Endodermal cell (in vitro differentiated cells): ENCODE measurements at regions not wholly inside any gene's neighbourhood (a gene's known extent, or its start where the extent isn't known, plus 50 kb on each side); places are given as distances from the start of the nearest gene placed in this dataset.
A peak's percentile ranks its signal among the peaks of the same experiment; 100 is the strongest.

Source experiments
- DNase-seq: peaks from one replicate; pipeline ENCODE4 v3.0.0-alpha.2; 2017
- H3K27ac ChIP-seq: 2 replicates; pipeline ENCODE4 v1.5.1; 2013; ENCODE audit warnings: mild to moderate bottlenecking, low read depth, low read length, moderate library complexity
- H3K27me3 ChIP-seq: 2 replicates; pipeline ENCODE4 v1.6.1; 2013; ENCODE audit warnings: mild to moderate bottlenecking, low read length, moderate library complexity; ENCODE audit not compliant: insufficient read depth, control insufficient read depth, poor library complexity, severe bottlenecking
- H3K36me3 ChIP-seq: 2 replicates; pipeline ENCODE4 v1.7.0; 2013; ENCODE audit warnings: mild to moderate bottlenecking, low read length, moderate library complexity; ENCODE audit not compliant: control insufficient read depth, insufficient read depth
- H3K4me1 ChIP-seq: one replicate; pipeline ENCODE4 v1.7.0; 2013; ENCODE audit warnings: low read length; ENCODE audit not compliant: control insufficient read depth, insufficient read depth
- H3K4me3 ChIP-seq: 2 replicates; pipeline ENCODE4 v1.5.1; 2013; ENCODE audit warnings: mild to moderate bottlenecking, low read length, moderate library complexity
- H3K9ac ChIP-seq: 2 replicates; pipeline ENCODE4 v1.6.1; 2013; ENCODE audit warnings: mild to moderate bottlenecking, low read length, moderate library complexity; ENCODE audit not compliant: poor library complexity, severe bottlenecking; ENCODE audit errors: extremely low read depth
- H3K9me3 ChIP-seq: 2 replicates; pipeline ENCODE4 v1.6.1; 2013; ENCODE audit warnings: mild to moderate bottlenecking, low read length, moderate library complexity; ENCODE audit not compliant: control insufficient read depth
- H3K27ac Mint-ChIP-seq: 2 replicates; pipeline ENCODE4 v1.8.0; 2020; ENCODE audit warnings: mixed read lengths
- H3K27me3 Mint-ChIP-seq: 2 replicates; pipeline ENCODE4 v1.8.0; 2021; ENCODE audit warnings: mild to moderate bottlenecking, mixed read lengths; ENCODE audit not compliant: insufficient read depth
- H3K36me3 Mint-ChIP-seq: 2 replicates; pipeline ENCODE4 v1.8.0; 2020; ENCODE audit warnings: low read depth, mixed read lengths
- H3K4me1 Mint-ChIP-seq: 2 replicates; pipeline ENCODE4 v1.8.0; 2020; ENCODE audit warnings: mixed read lengths
- H3K4me3 Mint-ChIP-seq: 2 replicates; pipeline ENCODE4 v1.8.0; 2020; ENCODE audit warnings: mild to moderate bottlenecking, moderate library complexity, mixed read lengths
- H3K9me3 Mint-ChIP-seq: 2 replicates; pipeline ENCODE4 v1.8.0; 2020; ENCODE audit warnings: mild to moderate bottlenecking, mixed read lengths
- WGBS, 2 experiments: methylation state at CpG; one replicate each; pipeline versions ENCODE4 v1.1.5 to v1.1.7; 2013; ENCODE audit warnings: missing lambda C conversion rate in 2 of 2, mixed read lengths in 1 of 2; ENCODE audit not compliant: insufficient coverage in 1 of 2, insufficient read length in 1 of 2; 5-methylcytosine and 5-hydroxymethylcytosine counted together
- TF ChIP-seq, protein P1 (sequence below): fragments of 200-600 bp; sonication (generic); conservative IDR thresholded peaks from 2 replicates; pipeline ENCODE4 v1.5.0; 2021; ENCODE audit warnings: antibody characterized with exemption, mild to moderate bottlenecking

DNA sequence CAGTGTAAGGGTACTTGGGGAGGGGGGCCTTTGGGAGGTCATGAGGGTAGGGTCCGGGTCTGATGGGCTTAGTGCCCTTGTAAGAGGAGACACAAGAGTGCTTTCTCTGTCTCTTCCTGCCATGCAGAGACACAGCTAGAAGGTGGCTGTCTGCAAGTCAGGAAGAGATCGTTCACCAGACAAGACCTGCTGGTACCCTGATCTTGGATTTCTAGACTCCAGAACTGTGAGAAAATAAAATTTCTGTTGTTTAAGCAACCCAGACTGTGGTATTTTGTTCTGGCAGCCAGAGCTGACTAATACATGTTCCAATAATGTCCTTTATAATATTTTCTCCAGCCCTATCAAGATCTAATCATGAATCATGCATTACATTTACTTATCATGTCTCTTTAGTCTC lies 130.0 kb upstream of the VEPH1 start:
- Histone ChIP-seq H3K36me3 (no peaks in the 10 kb centered on the region), H3K27me3 (no peaks in the 10 kb centered on the region), H3K9ac (no peak overlapping the region), H3K9me3 (peaks cover 27% of the 10 kb centered on the region), H3K4me3 (no peak overlapping the region), H3K27ac (no peak overlapping the region), H3K4me1 (peaks cover 17% of the 10 kb centered on the region)
- WGBS, 2 experiments = 88 to 100% methylated on average over 1 to 2 of the region's 2 CpGs
- no peak overlapping the region for H3K27ac Mint-ChIP-seq
- TF ChIP-seq, protein P1, sequence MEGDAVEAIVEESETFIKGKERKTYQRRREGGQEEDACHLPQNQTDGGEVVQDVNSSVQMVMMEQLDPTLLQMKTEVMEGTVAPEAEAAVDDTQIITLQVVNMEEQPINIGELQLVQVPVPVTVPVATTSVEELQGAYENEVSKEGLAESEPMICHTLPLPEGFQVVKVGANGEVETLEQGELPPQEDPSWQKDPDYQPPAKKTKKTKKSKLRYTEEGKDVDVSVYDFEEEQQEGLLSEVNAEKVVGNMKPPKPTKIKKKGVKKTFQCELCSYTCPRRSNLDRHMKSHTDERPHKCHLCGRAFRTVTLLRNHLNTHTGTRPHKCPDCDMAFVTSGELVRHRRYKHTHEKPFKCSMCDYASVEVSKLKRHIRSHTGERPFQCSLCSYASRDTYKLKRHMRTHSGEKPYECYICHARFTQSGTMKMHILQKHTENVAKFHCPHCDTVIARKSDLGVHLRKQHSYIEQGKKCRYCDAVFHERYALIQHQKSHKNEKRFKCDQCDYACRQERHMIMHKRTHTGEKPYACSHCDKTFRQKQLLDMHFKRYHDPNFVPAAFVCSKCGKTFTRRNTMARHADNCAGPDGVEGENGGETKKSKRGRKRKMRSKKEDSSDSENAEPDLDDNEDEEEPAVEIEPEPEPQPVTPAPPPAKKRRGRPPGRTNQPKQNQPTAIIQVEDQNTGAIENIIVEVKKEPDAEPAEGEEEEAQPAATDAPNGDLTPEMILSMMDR = no peak
- H3K27me3 Mint-ChIP-seq = no peaks in the 10 kb centered on the region
- H3K4me3 Mint-ChIP-seq = no peak overlapping the region
- peaks cover 35% of the 10 kb centered on the region for H3K4me1 Mint-ChIP-seq
- peaks cover 23% of the 10 kb centered on the region for H3K9me3 Mint-ChIP-seq
- no peak for DNase-seq
- H3K36me3 Mint-ChIP-seq = no peaks in the 10 kb centered on the region

DNA sequence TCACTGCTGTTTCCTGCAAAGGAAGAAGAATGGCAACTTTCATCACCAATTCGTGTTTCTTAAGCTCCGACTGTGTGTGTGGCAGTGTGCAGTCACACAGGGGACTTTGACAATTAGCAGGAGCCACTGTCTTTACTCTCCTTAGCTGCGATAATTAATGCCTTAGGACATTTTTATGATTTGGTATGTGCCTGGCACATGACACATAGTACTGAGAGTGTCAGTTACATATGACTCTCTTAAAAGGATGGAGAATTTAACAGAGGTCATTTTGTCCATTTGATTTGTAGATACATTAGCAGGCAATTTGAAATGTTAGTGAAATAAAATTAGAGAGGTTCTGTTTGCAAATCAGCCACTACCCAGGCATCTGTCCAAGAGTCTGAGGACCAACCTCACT lies 128.9 kb upstream of the VEPH1 start:
- H3K27ac Mint-ChIP-seq = no peak overlapping the region
- H3K27me3 ChIP-seq = no peaks in the 10 kb centered on the region
- H3K4me1 Mint-ChIP-seq = peaks cover 35% of the 10 kb centered on the region
- H3K27ac ChIP-seq = peak overlapping the region; percentile 83
- TF ChIP-seq, protein P1 = no peak
- H3K27me3 Mint-ChIP-seq = no peaks in the 10 kb centered on the region
- peaks cover 17% of the 10 kb centered on the region for H3K4me1 ChIP-seq
- H3K9me3 Mint-ChIP-seq = peaks cover 12% of the 10 kb centered on the region
- no peaks in the 10 kb centered on the region for H3K36me3 Mint-ChIP-seq
- H3K9me3 ChIP-seq = peaks cover 15% of the 10 kb centered on the region
- H3K9ac ChIP-seq = no peak overlapping the region
- 75 to 93% methylated on average over 2 to 3 of the region's 3 CpGs for WGBS, 2 experiments
- no peaks in the 10 kb centered on the region for H3K36me3 ChIP-seq
- H3K4me3 ChIP-seq = no peak overlapping the region
- DNase-seq = no peak
- H3K4me3 Mint-ChIP-seq = no peak overlapping the region

DNA sequence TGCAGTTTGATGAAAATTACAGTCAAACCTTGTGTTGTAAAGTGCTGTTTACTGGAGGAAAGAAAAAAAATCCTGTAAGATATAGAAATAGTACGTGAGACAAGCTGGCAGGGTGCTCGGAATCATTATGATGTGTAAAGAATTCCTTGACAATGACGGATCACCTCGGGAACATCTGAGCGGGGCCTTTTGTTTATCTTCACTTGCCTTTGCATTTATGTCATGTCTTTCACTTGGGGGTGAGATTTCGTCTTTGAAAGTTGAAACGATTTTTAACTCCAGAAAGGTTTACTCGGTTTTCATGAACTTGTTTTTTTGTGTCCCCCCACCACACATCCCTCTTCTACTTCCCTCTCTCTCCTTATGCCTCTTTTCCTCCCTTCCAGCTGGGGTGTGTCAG lies 128.3 kb upstream of the VEPH1 start:
- Mint-ChIP-seq H3K27me3 (no peaks in the 10 kb centered on the region), H3K4me3 (no peak overlapping the region), H3K4me1 (peaks cover 35% of the 10 kb centered on the region), H3K27ac (no peak overlapping the region), H3K36me3 (no peaks in the 10 kb centered on the region), H3K9me3 (peaks cover 6% of the 10 kb centered on the region)
- Histone ChIP-seq H3K4me1 (peaks cover 17% of the 10 kb centered on the region), H3K27me3 (no peaks in the 10 kb centered on the region), H3K27ac (peak overlapping the region; percentile 83), H3K9ac (no peak overlapping the region), H3K9me3 (peaks cover 9% of the 10 kb centered on the region), H3K36me3 (no peaks in the 10 kb centered on the region), H3K4me3 (no peak overlapping the region)
- no peak for DNase-seq
- TF ChIP-seq, protein P1 = no peak
- 63 to 82% methylated on average over 8 of the region's 8 CpGs for WGBS, 2 experiments
